ENCODE measurements at regions not wholly inside any gene's neighbourhood (a gene's known extent, or its start where the extent isn't known, plus 50 kb on each side); places are given as distances from the start of the nearest gene placed in this dataset.

- TF ChIP-seq, protein P1, sequence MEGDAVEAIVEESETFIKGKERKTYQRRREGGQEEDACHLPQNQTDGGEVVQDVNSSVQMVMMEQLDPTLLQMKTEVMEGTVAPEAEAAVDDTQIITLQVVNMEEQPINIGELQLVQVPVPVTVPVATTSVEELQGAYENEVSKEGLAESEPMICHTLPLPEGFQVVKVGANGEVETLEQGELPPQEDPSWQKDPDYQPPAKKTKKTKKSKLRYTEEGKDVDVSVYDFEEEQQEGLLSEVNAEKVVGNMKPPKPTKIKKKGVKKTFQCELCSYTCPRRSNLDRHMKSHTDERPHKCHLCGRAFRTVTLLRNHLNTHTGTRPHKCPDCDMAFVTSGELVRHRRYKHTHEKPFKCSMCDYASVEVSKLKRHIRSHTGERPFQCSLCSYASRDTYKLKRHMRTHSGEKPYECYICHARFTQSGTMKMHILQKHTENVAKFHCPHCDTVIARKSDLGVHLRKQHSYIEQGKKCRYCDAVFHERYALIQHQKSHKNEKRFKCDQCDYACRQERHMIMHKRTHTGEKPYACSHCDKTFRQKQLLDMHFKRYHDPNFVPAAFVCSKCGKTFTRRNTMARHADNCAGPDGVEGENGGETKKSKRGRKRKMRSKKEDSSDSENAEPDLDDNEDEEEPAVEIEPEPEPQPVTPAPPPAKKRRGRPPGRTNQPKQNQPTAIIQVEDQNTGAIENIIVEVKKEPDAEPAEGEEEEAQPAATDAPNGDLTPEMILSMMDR (IDR thresholded peaks at IDR 0.05; ENCODE audit: insufficient read depth, low read depth, low read length): no peak
- TF ChIP-seq EZH2 (IDR thresholded peaks at IDR 0.05; ENCODE audit: insufficient read depth, low read length): no peak
Observed at GRCh38 chr4:66956852-66957251, 588.5 kb downstream of the CENPC start.

Measured in astrocyte (in vitro differentiated cells and primary cell).